ENCODE measurements at regions not wholly inside any gene's neighbourhood (a gene's known extent, or its start where the extent isn't known, plus 50 kb on each side); places are given as distances from the start of the nearest gene placed in this dataset.

DNA sequence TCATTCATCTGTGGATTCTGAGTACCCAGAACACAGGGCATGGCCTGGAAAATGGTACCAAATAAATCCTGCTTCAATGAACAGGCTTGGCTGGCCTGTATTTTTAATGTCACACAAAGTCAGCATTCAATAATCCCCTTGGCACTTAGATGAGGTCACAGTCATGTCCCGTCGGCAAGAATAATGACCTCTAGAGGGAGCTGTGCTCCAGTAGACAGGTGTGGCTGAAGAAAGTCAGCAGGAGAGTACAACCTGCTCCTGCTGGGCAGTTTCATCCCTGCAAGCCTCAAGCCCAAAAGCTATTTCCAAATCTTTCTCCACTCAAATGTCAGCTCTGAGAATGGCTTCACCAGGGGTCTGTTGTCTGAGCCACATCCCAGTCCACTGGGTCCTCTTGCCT lies 404.0 kb upstream of the F9 start:
- Histone ChIP-seq H3K27me3 (no peaks in the 10 kb centered on the region), H3K27ac (no peak overlapping the region), H3K79me2 (no peaks in the 10 kb centered on the region), H3K4me1 (ENCODE audit: insufficient read depth) (no peaks in the 10 kb centered on the region), H4K20me1 (ENCODE audit: insufficient read depth, poor library complexity, severe bottlenecking) (no peaks in the 10 kb centered on the region), H3K4me2 (no peak overlapping the region), H3K36me3 (replicated peaks; ENCODE audit: insufficient read depth, low read depth) (no peaks in the 10 kb centered on the region), H2AFZ (no peak overlapping the region), H3K4me3 (no peak overlapping the region), H3K9me2 (replicated peaks; ENCODE audit: insufficient read depth) (no peaks in the 10 kb centered on the region), H3K9me3 (ENCODE audit: low read depth) (no peaks in the 10 kb centered on the region)
- DNase-seq (ENCODE audit: low spot score) = peak; percentile 66
- no peak for TF ChIP-seq EZH2 (IDR thresholded peaks at IDR 0.05; ENCODE audit: borderline replicate concordance)
- TF ChIP-seq EZH2phosphoT487 (IDR thresholded peaks at IDR 0.05; ENCODE audit: low read depth, severe bottlenecking, unreplicated experiment) = no peak
- TF ChIP-seq, protein P1, sequence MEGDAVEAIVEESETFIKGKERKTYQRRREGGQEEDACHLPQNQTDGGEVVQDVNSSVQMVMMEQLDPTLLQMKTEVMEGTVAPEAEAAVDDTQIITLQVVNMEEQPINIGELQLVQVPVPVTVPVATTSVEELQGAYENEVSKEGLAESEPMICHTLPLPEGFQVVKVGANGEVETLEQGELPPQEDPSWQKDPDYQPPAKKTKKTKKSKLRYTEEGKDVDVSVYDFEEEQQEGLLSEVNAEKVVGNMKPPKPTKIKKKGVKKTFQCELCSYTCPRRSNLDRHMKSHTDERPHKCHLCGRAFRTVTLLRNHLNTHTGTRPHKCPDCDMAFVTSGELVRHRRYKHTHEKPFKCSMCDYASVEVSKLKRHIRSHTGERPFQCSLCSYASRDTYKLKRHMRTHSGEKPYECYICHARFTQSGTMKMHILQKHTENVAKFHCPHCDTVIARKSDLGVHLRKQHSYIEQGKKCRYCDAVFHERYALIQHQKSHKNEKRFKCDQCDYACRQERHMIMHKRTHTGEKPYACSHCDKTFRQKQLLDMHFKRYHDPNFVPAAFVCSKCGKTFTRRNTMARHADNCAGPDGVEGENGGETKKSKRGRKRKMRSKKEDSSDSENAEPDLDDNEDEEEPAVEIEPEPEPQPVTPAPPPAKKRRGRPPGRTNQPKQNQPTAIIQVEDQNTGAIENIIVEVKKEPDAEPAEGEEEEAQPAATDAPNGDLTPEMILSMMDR (IDR thresholded peaks at IDR 0.05; ENCODE audit: poor library complexity) = peak; percentile 43
- WGBS (ENCODE audit: low lambda C conversion rate, missing lambda C conversion rate) = 35% methylated on average over 2 of the region's 2 CpGs

DNA sequence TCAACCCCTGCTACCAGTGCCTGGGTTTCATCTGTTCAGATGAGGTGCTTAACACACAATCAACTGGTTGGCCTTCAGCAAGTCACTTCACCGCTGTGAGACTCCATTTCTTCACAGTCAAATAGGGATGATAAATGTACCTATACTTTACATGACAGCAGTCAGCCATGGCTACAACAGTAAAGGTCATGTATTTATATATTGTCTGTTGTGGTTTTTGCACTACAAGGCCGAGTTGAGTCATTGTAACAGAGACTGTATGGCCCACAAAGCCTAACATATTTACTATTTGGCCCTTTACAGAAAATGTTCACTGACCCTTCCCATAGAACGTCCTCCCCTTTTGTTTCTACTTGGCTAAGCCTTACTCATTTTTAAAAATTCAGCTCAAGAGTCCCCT lies 404.6 kb upstream of the F9 start:
- Histone ChIP-seq H2AFZ (no peak overlapping the region), H3K4me3 (no peak overlapping the region), H3K4me1 (ENCODE audit: insufficient read depth) (no peaks in the 10 kb centered on the region), H3K9me3 (ENCODE audit: low read depth) (no peaks in the 10 kb centered on the region), H3K4me2 (no peak overlapping the region), H4K20me1 (ENCODE audit: insufficient read depth, poor library complexity, severe bottlenecking) (no peaks in the 10 kb centered on the region), H3K79me2 (no peaks in the 10 kb centered on the region), H3K9me2 (replicated peaks; ENCODE audit: insufficient read depth) (no peaks in the 10 kb centered on the region), H3K36me3 (replicated peaks; ENCODE audit: insufficient read depth, low read depth) (no peaks in the 10 kb centered on the region), H3K27ac (no peak overlapping the region), H3K27me3 (no peaks in the 10 kb centered on the region)
- 71% methylated on average over 3 of the region's 3 CpGs for WGBS (ENCODE audit: low lambda C conversion rate, missing lambda C conversion rate)
- TF ChIP-seq EZH2phosphoT487 (IDR thresholded peaks at IDR 0.05; ENCODE audit: low read depth, severe bottlenecking, unreplicated experiment) = no peak
- TF ChIP-seq, protein P1 (IDR thresholded peaks at IDR 0.05; ENCODE audit: poor library complexity) = no peak
- TF ChIP-seq EZH2 (IDR thresholded peaks at IDR 0.05; ENCODE audit: borderline replicate concordance) = no peak
- DNase-seq (ENCODE audit: low spot score) = no peak

- Histone ChIP-seq H3K4me1 (ENCODE audit: insufficient read depth) (no peaks in the 10 kb centered on the region), H3K4me3 (no peak overlapping the region), H3K9me3 (ENCODE audit: low read depth) (no peaks in the 10 kb centered on the region), H3K9me2 (replicated peaks; ENCODE audit: insufficient read depth) (no peaks in the 10 kb centered on the region), H3K27me3 (no peaks in the 10 kb centered on the region), H3K27ac (no peak overlapping the region), H2AFZ (no peak overlapping the region), H3K36me3 (replicated peaks; ENCODE audit: insufficient read depth, low read depth) (no peaks in the 10 kb centered on the region), H4K20me1 (ENCODE audit: insufficient read depth, poor library complexity, severe bottlenecking) (no peaks in the 10 kb centered on the region), H3K4me2 (no peak overlapping the region), H3K79me2 (no peaks in the 10 kb centered on the region)
- TF ChIP-seq EZH2 (IDR thresholded peaks at IDR 0.05; ENCODE audit: borderline replicate concordance) (no peak), EZH2phosphoT487 (IDR thresholded peaks at IDR 0.05; ENCODE audit: low read depth, severe bottlenecking, unreplicated experiment) (no peak)
- TF ChIP-seq, protein P1 (IDR thresholded peaks at IDR 0.05; ENCODE audit: poor library complexity) = no peak
- no peak for DNase-seq (ENCODE audit: low spot score)
- WGBS (ENCODE audit: low lambda C conversion rate, missing lambda C conversion rate) = 53% methylated on average over 4 of the region's 4 CpGs
Observed at GRCh38 chrX:139121616-139122286, 408.8 kb upstream of the F9 start.
